HepG2 (cell line): ENCODE measurements at regions not wholly inside any gene's neighbourhood (a gene's known extent, or its start where the extent isn't known, plus 50 kb on each side); places are given as distances from the start of the nearest gene placed in this dataset.

Experiments used
- ATAC-seq: fragments of 200-7000 bp; cut with Tn5 transposase; 3 replicates; pipeline ENCODE4 v1.9.1; 2020; ENCODE audit warnings: mild to moderate bottlenecking, moderate library complexity
- BruUV-seq: library from RNA; stranded (reverse); fragments of 400-500 nt; replicated peaks from 2 replicates; lab custom pipeline; 2021; lab: Mats Ljungman, UMichigan
- CTCF ChIA-PET: fragments of 300-600 bp; formaldehyde crosslinking; extraction: SDS; loops from one replicate; lab custom pipeline; 2021; ENCODE audit warnings: low total read pairs, inconsistent platforms, low intra/inter-chr PET ratio; lab: Yijun Ruan, JAX
- POLR2A ChIA-PET: fragments of 350-600 bp; sonication (Branson Sonifier 250); formaldehyde crosslinking; loops from one replicate; lab custom pipeline; 2020; ENCODE audit warnings: antibody characterized with exemption, inconsistent platforms; lab: Yijun Ruan, JAX
- DNase-seq: peaks from one replicate; pipeline ENCODE4 v3.0.0-alpha.2; 2015; ENCODE audit warnings: low spot score
- FAIRE-seq: peaks from 3 replicates; lab custom pipeline; 2011; peaks lifted over from hg19 to GRCh38; lab: Jason Lieb, UNC
- H2AFZ ChIP-seq: one replicate; pipeline ENCODE4 v1.6.1; 2011; ENCODE audit warnings: low read length, inconsistent platforms
- H3K27ac ChIP-seq: fragments of 300-600 bp; 3 replicates; pipeline ENCODE4 v1.8.0; 2011; ENCODE audit warnings: mixed run types, mild to moderate bottlenecking, mixed read lengths, low read length, inconsistent platforms; ENCODE audit not compliant: insufficient read depth; ENCODE audit errors: extremely low read length
- H3K27me3 ChIP-seq, 2 experiments: fragments of 200-600 bp in 1 of 2; 2 replicates in 1 of 2; 3 replicates in 1 of 2; pipeline versions ENCODE4 v1.6.0 to v1.8.0; 2011; ENCODE audit warnings: low read length in 2 of 2, mild to moderate bottlenecking in 2 of 2, moderate library complexity in 2 of 2, inconsistent platforms in 1 of 2; ENCODE audit not compliant: insufficient read depth in 2 of 2, control insufficient read depth in 1 of 2
- H3K36me3 ChIP-seq, 2 experiments: fragments of 200-600 bp in 1 of 2; replicated peaks in 1 of 2; 2 replicates in 1 of 2; 3 replicates in 1 of 2; pipeline versions ENCODE4 v1.5.1 to v1.8.0; 2011; ENCODE audit warnings: low read length in 2 of 2, inconsistent platforms in 1 of 2; ENCODE audit not compliant: insufficient read depth in 2 of 2, control insufficient read depth in 1 of 2
- H3K4me1 ChIP-seq: 2 replicates; pipeline ENCODE4 v1.5.1; 2012; ENCODE audit warnings: low read length, inconsistent platforms; ENCODE audit not compliant: insufficient read depth
- H3K4me2 ChIP-seq: 2 replicates; pipeline ENCODE4 v1.6.0; 2011; ENCODE audit warnings: low read depth, low read length, inconsistent platforms
- H3K4me3 ChIP-seq, 3 experiments: fragments of 200-600 bp in 1 of 3; sonication (generic), shearing (Covaris generic) in 1 of 3; replicated peaks in 1 of 3; 2 replicates each; pipeline ENCODE4 v1.5.1; 2011 to 2016; ENCODE audit warnings: low read length in 3 of 3, inconsistent platforms in 2 of 3, low read depth in 2 of 3, mild to moderate bottlenecking in 2 of 3, control low read depth in 1 of 3, mixed read lengths in 1 of 3; ENCODE audit not compliant: insufficient read depth in 1 of 3
- H3K79me2 ChIP-seq: one replicate; pipeline ENCODE4 v1.6.1; 2011; ENCODE audit warnings: low read length, inconsistent platforms; ENCODE audit not compliant: insufficient read depth
- H3K9ac ChIP-seq: 2 replicates; pipeline ENCODE4 v1.6.0; 2011; ENCODE audit warnings: mild to moderate bottlenecking, low read depth, low read length, inconsistent platforms; ENCODE audit not compliant: insufficient read depth
- H3K9me3 ChIP-seq: 2 replicates; pipeline ENCODE4 v1.5.1; 2012; ENCODE audit warnings: mild to moderate bottlenecking, low read length
- H4K20me1 ChIP-seq: 2 replicates; pipeline ENCODE4 v1.6.0; 2011; ENCODE audit warnings: inconsistent platforms, mild to moderate bottlenecking, low read length, moderate library complexity; ENCODE audit not compliant: insufficient read depth
- AGO2 ChIP-seq: fragments of 200-400 bp; formaldehyde crosslinking; optimal IDR thresholded peaks from 2 replicates; pipeline ENCODE3; 2017; ENCODE audit warnings: mild to moderate bottlenecking, low read depth, low read length, moderate library complexity
- EZH2 ChIP-seq: conservative IDR thresholded peaks from 2 replicates; pipeline ENCODE4 v1.6.1; 2012; ENCODE audit warnings: mild to moderate bottlenecking, low read depth, low read length, moderate library complexity
- FOXA1 ChIP-seq, 2 experiments: fragments of 450-650 bp in 1 of 2; sonication (generic) in 1 of 2; formaldehyde crosslinking in 1 of 2; IDR thresholded peaks; 2 replicates each; pipeline versions ENCODE4 v1.4.0 to v1.6.1; 2016 to 2020; ENCODE audit warnings: missing genetic modification reagents in 1 of 2
- GTF3A ChIP-seq: sonication (generic); formaldehyde crosslinking; conservative IDR thresholded peaks from 2 replicates; pipeline ENCODE4 v1.4.0; 2020; ENCODE audit warnings: mild to moderate bottlenecking, missing genetic modification reagents
- HCFC1 ChIP-seq: fragments of 150-350 bp; IDR thresholded peaks from 2 replicates; pipeline ENCODE4 v1.6.1; 2014; ENCODE audit warnings: low read depth, low read length
- HOXA9 ChIP-seq: sonication (generic); formaldehyde crosslinking; IDR thresholded peaks from 2 replicates; pipeline ENCODE4 v1.8.1; 2022; ENCODE audit warnings: missing genetic modification reagents, mild to moderate bottlenecking, moderate library complexity, borderline replicate concordance
- MIER2 ChIP-seq: IDR thresholded peaks from 2 replicates; pipeline ENCODE4 v1.6.1; 2016; ENCODE audit warnings: missing biosample characterization, missing genetic modification reagents
- NR1H2 ChIP-seq: sonication (generic); formaldehyde crosslinking; IDR thresholded peaks from 2 replicates; pipeline ENCODE4 v1.8.1; 2022; ENCODE audit warnings: low read depth, missing genetic modification reagents, borderline replicate concordance
- NR2C2 ChIP-seq: sonication (generic); formaldehyde crosslinking; IDR thresholded peaks from 2 replicates; pipeline ENCODE4 v1.4.0; 2020; ENCODE audit warnings: missing genetic modification reagents, mild to moderate bottlenecking, moderate library complexity, borderline replicate concordance
- TBX2 ChIP-seq: sonication (generic); formaldehyde crosslinking; IDR thresholded peaks from 2 replicates; pipeline ENCODE4 v1.5.0; 2020; ENCODE audit warnings: missing genetic modification reagents, mild to moderate bottlenecking, borderline replicate concordance
- ZNF563 ChIP-seq: sonication (generic); formaldehyde crosslinking; IDR thresholded peaks from 2 replicates; pipeline ENCODE4 v1.8.0; 2022; ENCODE audit warnings: mild to moderate bottlenecking, moderate library complexity, missing genetic modification reagents
- ZNF816 ChIP-seq: sonication (generic); formaldehyde crosslinking; IDR thresholded peaks from 2 replicates; pipeline ENCODE4 v1.8.0; 2022; ENCODE audit warnings: missing genetic modification reagents, mild to moderate bottlenecking, borderline replicate concordance
- WGBS: methylation state at CpG from one replicate; pipeline ENCODE4 v1.1.6; 2017; ENCODE audit warnings: low lambda C conversion rate; 5-methylcytosine and 5-hydroxymethylcytosine counted together
- in situ Hi-C: cut with HindIII; loops from 2 replicates; pipeline ENCODE4 v1.10.0; 2017; ENCODE audit warnings: low pct_unique_long_range_greater_than_20kb; ENCODE audit not compliant: extremely low pct_ligation_motif_present
- intact Hi-C: fragments of 100-400 bp; cut with micrococcal nuclease; formaldehyde crosslinking; loops from one replicate; pipeline ENCODE4 v1.10.0; 2022; ENCODE audit not compliant: unreplicated experiment
- TF ChIP-seq, protein P1 (sequence below): IDR thresholded peaks from 2 replicates; pipeline ENCODE4 v1.4.0; 2020; ENCODE audit warnings: mild to moderate bottlenecking, missing genetic modification reagents
- TF ChIP-seq, protein P2 (sequence below): sonication (generic); formaldehyde crosslinking; IDR thresholded peaks from 2 replicates; pipeline ENCODE4; 2020; ENCODE audit warnings: missing genetic modification reagents, mild to moderate bottlenecking, borderline replicate concordance

DNA sequence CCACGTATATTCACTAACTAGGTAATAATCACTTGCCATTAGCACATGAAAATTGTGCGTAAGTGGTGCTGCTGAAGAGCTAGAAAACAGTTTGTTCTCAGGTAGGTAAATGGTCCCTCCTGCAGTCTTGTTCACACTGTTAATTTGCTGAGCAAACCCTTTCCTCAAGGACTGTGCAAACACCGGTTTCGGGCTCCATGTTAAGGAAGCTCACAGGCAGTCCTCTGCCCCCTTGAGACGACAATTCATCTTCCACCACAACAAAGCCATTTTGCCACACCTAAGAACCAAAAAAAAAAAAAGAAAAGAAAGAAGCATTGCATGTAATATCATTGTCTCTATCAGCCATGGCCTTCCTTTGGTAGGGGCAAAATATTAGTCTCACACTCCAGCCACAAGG lies 193.9 kb downstream of the BCL11A start:
- CTCF ChIA-PET: no interaction called here
- no peaks in the 10 kb centered on the region for H3K79me2 ChIP-seq

DNA sequence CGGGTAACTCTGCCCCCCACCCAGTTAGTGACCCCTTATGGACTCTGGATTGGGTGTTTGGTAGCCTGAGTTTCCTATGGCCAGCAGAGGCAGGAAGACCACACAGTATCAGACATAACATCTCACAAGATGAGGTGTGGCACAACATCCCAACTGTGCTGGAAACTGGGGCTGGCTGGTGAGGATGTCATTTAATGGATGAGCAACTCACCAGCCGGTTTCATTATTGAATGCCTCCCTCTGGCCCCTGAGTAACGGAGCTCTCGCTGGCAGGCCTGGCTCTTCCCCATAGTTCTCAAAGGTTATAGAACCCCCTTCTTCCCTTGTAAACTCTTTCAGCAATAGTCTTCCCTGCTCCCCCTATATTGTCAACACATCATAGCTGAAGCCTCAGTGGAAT lies 195.0 kb downstream of the BCL11A start:
- Histone ChIP-seq H3K27me3 (peaks cover 0 to 9% of the 10 kb centered on the region in 2 experiments; a peak in 2 of 5 replicates), H3K36me3 (no peaks in the 10 kb centered on the region), H2AFZ (no peak overlapping the region), H3K79me2 (no peaks in the 10 kb centered on the region), H3K27ac (no peak overlapping the region), H3K4me3 (no peak overlapping the region), H4K20me1 (no peaks in the 10 kb centered on the region), H3K4me2 (no peak overlapping the region), H3K4me1 (no peaks in the 10 kb centered on the region), H3K9ac (no peak overlapping the region), H3K9me3 (no peaks in the 10 kb centered on the region)
- CTCF ChIA-PET: no interaction called here
- no TSS peak for BruUV-seq
- 56% methylated on average over 4 of the region's 4 CpGs for WGBS
- no peak for FAIRE-seq
- no peak for ATAC-seq
- no peak for DNase-seq
- intact Hi-C loops (no loop called here), in situ Hi-C loops (no loop called here)
- POLR2A ChIA-PET: no interaction called here
- TF ChIP-seq, protein P1, sequence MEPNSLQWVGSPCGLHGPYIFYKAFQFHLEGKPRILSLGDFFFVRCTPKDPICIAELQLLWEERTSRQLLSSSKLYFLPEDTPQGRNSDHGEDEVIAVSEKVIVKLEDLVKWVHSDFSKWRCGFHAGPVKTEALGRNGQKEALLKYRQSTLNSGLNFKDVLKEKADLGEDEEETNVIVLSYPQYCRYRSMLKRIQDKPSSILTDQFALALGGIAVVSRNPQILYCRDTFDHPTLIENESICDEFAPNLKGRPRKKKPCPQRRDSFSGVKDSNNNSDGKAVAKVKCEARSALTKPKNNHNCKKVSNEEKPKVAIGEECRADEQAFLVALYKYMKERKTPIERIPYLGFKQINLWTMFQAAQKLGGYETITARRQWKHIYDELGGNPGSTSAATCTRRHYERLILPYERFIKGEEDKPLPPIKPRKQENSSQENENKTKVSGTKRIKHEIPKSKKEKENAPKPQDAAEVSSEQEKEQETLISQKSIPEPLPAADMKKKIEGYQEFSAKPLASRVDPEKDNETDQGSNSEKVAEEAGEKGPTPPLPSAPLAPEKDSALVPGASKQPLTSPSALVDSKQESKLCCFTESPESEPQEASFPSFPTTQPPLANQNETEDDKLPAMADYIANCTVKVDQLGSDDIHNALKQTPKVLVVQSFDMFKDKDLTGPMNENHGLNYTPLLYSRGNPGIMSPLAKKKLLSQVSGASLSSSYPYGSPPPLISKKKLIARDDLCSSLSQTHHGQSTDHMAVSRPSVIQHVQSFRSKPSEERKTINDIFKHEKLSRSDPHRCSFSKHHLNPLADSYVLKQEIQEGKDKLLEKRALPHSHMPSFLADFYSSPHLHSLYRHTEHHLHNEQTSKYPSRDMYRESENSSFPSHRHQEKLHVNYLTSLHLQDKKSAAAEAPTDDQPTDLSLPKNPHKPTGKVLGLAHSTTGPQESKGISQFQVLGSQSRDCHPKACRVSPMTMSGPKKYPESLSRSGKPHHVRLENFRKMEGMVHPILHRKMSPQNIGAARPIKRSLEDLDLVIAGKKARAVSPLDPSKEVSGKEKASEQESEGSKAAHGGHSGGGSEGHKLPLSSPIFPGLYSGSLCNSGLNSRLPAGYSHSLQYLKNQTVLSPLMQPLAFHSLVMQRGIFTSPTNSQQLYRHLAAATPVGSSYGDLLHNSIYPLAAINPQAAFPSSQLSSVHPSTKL: no peak
- TF ChIP-seq GTF3A (CRISPR knock-in tag) (no peak), NR2C2 (CRISPR knock-in tag) (no peak), EZH2 (no peak), NR1H2 (CRISPR knock-in tag) (no peak), FOXA1 (IDR thresholded peaks at IDR 0.05) (no peak), FOXA1 (CRISPR knock-in tag; IDR thresholded peaks at IDR 0.05) (no peak), AGO2 (no peak), HOXA9 (CRISPR knock-in tag) (no peak), ZNF816 (CRISPR knock-in tag) (no peak), HCFC1 (no peak)
- TF ChIP-seq, protein P2, sequence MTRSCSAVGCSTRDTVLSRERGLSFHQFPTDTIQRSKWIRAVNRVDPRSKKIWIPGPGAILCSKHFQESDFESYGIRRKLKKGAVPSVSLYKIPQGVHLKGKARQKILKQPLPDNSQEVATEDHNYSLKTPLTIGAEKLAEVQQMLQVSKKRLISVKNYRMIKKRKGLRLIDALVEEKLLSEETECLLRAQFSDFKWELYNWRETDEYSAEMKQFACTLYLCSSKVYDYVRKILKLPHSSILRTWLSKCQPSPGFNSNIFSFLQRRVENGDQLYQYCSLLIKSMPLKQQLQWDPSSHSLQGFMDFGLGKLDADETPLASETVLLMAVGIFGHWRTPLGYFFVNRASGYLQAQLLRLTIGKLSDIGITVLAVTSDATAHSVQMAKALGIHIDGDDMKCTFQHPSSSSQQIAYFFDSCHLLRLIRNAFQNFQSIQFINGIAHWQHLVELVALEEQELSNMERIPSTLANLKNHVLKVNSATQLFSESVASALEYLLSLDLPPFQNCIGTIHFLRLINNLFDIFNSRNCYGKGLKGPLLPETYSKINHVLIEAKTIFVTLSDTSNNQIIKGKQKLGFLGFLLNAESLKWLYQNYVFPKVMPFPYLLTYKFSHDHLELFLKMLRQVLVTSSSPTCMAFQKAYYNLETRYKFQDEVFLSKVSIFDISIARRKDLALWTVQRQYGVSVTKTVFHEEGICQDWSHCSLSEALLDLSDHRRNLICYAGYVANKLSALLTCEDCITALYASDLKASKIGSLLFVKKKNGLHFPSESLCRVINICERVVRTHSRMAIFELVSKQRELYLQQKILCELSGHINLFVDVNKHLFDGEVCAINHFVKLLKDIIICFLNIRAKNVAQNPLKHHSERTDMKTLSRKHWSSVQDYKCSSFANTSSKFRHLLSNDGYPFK (CRISPR knock-in tag): no peak

More for the DNA sequence above, 193.9 kb downstream of the BCL11A start:
- peaks cover 0 to 6% of the 10 kb centered on the region in 2 experiments; a peak in 1 of 5 replicates for H3K27me3 ChIP-seq
- H3K4me2 ChIP-seq: no peak overlapping the region
- no peak for DNase-seq
- no peaks in the 10 kb centered on the region for H3K9me3 ChIP-seq
- intact Hi-C loops: no loop called here
- H3K4me3 ChIP-seq: no peak overlapping the region
- in situ Hi-C loops: no loop called here
- no peaks in the 10 kb centered on the region for H3K36me3 ChIP-seq
- no peak overlapping the region for H3K9ac ChIP-seq
- H2AFZ ChIP-seq: no peak overlapping the region
- WGBS: 47% methylated on average over 5 of the region's 5 CpGs
- H4K20me1 ChIP-seq: no peaks in the 10 kb centered on the region
- no TSS peak for BruUV-seq
- no peaks in the 10 kb centered on the region for H3K4me1 ChIP-seq
- FAIRE-seq: no peak
- no peak for ATAC-seq
- TF ChIP-seq TBX2: no peak
- no peak for TF ChIP-seq ZNF563 (CRISPR knock-in tag)
- no peak for TF ChIP-seq MIER2
- POLR2A ChIA-PET: no interaction called here
- no peak overlapping the region for H3K27ac ChIP-seq
